ENCODE measurements at regions not wholly inside any gene's neighbourhood (a gene's known extent, or its start where the extent isn't known, plus 50 kb on each side); places are given as distances from the start of the nearest gene placed in this dataset.

DNA sequence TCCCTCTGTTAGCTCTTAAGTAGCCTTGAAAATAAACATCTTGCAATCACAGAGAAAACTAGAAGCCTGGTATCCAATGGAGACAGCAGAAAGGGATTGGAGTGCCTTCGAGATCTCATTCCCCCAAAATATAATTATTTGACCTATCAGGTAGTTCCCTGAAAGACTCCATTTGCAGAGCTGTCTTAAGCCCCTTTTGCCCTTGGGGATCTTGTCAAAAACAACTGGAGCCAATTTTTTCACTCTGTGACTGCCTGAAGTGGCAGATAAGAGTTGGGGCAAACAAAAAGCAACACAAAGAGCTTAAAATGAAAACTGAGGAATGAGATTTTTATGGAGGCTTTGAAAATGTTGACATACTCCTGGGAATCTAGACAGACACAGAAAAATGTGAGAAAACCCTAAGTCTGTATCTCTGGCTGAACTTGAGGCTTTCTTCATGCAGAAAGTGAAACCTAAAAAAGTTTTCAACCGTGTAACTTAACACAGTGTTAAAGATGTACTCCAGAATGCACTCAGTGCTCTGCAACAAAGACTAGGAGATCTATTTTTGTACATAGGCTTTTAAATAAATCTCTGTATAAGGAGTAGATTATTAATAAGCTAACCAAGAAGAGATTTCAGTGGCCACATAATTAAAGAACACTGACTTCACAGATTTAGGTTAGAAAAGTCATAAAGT is 971.1 kb upstream of the MAN1A1 start:
- TF ChIP-seq, protein P1, sequence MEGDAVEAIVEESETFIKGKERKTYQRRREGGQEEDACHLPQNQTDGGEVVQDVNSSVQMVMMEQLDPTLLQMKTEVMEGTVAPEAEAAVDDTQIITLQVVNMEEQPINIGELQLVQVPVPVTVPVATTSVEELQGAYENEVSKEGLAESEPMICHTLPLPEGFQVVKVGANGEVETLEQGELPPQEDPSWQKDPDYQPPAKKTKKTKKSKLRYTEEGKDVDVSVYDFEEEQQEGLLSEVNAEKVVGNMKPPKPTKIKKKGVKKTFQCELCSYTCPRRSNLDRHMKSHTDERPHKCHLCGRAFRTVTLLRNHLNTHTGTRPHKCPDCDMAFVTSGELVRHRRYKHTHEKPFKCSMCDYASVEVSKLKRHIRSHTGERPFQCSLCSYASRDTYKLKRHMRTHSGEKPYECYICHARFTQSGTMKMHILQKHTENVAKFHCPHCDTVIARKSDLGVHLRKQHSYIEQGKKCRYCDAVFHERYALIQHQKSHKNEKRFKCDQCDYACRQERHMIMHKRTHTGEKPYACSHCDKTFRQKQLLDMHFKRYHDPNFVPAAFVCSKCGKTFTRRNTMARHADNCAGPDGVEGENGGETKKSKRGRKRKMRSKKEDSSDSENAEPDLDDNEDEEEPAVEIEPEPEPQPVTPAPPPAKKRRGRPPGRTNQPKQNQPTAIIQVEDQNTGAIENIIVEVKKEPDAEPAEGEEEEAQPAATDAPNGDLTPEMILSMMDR (IDR thresholded peaks at IDR 0.05; ENCODE audit: insufficient read depth, low read length) = no peak
- TF ChIP-seq, protein P2, sequence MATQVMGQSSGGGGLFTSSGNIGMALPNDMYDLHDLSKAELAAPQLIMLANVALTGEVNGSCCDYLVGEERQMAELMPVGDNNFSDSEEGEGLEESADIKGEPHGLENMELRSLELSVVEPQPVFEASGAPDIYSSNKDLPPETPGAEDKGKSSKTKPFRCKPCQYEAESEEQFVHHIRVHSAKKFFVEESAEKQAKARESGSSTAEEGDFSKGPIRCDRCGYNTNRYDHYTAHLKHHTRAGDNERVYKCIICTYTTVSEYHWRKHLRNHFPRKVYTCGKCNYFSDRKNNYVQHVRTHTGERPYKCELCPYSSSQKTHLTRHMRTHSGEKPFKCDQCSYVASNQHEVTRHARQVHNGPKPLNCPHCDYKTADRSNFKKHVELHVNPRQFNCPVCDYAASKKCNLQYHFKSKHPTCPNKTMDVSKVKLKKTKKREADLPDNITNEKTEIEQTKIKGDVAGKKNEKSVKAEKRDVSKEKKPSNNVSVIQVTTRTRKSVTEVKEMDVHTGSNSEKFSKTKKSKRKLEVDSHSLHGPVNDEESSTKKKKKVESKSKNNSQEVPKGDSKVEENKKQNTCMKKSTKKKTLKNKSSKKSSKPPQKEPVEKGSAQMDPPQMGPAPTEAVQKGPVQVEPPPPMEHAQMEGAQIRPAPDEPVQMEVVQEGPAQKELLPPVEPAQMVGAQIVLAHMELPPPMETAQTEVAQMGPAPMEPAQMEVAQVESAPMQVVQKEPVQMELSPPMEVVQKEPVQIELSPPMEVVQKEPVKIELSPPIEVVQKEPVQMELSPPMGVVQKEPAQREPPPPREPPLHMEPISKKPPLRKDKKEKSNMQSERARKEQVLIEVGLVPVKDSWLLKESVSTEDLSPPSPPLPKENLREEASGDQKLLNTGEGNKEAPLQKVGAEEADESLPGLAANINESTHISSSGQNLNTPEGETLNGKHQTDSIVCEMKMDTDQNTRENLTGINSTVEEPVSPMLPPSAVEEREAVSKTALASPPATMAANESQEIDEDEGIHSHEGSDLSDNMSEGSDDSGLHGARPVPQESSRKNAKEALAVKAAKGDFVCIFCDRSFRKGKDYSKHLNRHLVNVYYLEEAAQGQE (IDR thresholded peaks at IDR 0.05; ENCODE audit: insufficient replicate concordance, low read depth) = no peak
- TF ChIP-seq GABPA (IDR thresholded peaks at IDR 0.05; ENCODE audit: low read depth) (no peak), SPI1 (IDR thresholded peaks at IDR 0.05; ENCODE audit: borderline replicate concordance, low read depth) (no peak), POLR2AphosphoS5 (IDR thresholded peaks at IDR 0.05; ENCODE audit: low read depth) (no peak)

DNA sequence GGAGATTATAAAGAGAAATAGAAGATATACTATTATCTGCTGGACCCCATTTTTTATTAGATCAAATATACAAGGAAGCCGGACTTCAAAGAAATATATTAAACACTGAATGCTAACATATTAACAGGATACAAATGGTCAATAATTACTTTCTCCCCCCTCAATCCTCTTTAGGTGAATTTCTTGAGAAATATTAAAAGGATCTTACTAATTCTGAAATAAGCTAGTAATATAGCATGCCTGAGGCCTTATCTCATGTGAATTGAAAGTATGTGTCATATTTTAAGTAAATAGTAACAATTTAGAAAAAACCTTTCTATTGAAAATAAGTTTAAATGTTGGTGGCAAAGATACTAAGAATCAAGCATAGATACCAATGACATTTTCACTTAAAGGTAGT is 954.7 kb upstream of the MAN1A1 start:
- Histone ChIP-seq H3K4me3 (replicated peaks; ENCODE audit: insufficient read depth, low read length) (no peak overlapping the region), H3K27me3 (ENCODE audit: insufficient read depth, poor library complexity, severe bottlenecking) (no peaks in the 10 kb centered on the region), H3K27ac (replicated peaks) (no peak overlapping the region)
- DNase-seq (ENCODE audit: low read depth in 1 of 2, low spot score in 1 of 2) = no peak
- TF ChIP-seq, protein P1 (IDR thresholded peaks at IDR 0.05; ENCODE audit: insufficient read depth, low read length) = no peak
- no peak for TF ChIP-seq POLR2AphosphoS5 (IDR thresholded peaks at IDR 0.05; ENCODE audit: low read depth)
- no peak for TF ChIP-seq SPI1 (IDR thresholded peaks at IDR 0.05; ENCODE audit: borderline replicate concordance, low read depth)
- TF ChIP-seq, protein P2 (IDR thresholded peaks at IDR 0.05; ENCODE audit: insufficient replicate concordance, low read depth) = no peak
- no peak for TF ChIP-seq GABPA (IDR thresholded peaks at IDR 0.05; ENCODE audit: low read depth)

More for the DNA sequence above, 971.1 kb upstream of the MAN1A1 start:
- Histone ChIP-seq H3K4me3 (replicated peaks; ENCODE audit: insufficient read depth, low read length) (no peak overlapping the region), H3K27me3 (ENCODE audit: insufficient read depth, poor library complexity, severe bottlenecking) (no peaks in the 10 kb centered on the region), H3K27ac (replicated peaks) (no peak overlapping the region)
- no peak for DNase-seq (ENCODE audit: low read depth in 1 of 2, low spot score in 1 of 2)

DNA sequence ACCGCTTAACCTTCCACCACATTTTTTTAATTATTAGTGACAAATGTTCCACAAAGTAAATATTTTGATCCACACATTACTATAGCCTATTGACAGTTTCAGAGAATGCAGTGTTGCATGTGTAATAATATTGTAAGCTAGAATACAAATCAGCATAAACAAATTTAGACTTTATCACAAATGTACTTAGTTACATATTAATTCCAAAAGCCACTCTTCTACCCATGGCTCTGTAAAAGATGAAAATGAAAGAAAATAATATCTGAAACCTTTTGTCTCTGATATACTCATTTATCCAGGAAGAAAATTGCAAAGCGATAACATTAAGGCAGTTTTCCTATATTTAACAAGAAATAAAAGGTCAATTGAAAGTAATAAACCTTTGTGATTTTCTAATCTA is 954.0 kb upstream of the MAN1A1 start:
- TF ChIP-seq GABPA (IDR thresholded peaks at IDR 0.05; ENCODE audit: low read depth) (no peak), POLR2AphosphoS5 (IDR thresholded peaks at IDR 0.05; ENCODE audit: low read depth) (no peak), SPI1 (IDR thresholded peaks at IDR 0.05; ENCODE audit: borderline replicate concordance, low read depth) (no peak)
- TF ChIP-seq, protein P1 (IDR thresholded peaks at IDR 0.05; ENCODE audit: insufficient read depth, low read length) = no peak
- TF ChIP-seq, protein P2 (IDR thresholded peaks at IDR 0.05; ENCODE audit: insufficient replicate concordance, low read depth) = no peak
- no peak for DNase-seq (ENCODE audit: low read depth in 1 of 2, low spot score in 1 of 2)
- Histone ChIP-seq H3K27ac (replicated peaks) (no peak overlapping the region), H3K27me3 (ENCODE audit: insufficient read depth, poor library complexity, severe bottlenecking) (no peaks in the 10 kb centered on the region), H3K4me3 (replicated peaks; ENCODE audit: insufficient read depth, low read length) (no peak overlapping the region)

All from HL-60 (cell line).